ENCODE measurements at regions not wholly inside any gene's neighbourhood (a gene's known extent, or its start where the extent isn't known, plus 50 kb on each side); places are given as distances from the start of the nearest gene placed in this dataset.

DNA sequence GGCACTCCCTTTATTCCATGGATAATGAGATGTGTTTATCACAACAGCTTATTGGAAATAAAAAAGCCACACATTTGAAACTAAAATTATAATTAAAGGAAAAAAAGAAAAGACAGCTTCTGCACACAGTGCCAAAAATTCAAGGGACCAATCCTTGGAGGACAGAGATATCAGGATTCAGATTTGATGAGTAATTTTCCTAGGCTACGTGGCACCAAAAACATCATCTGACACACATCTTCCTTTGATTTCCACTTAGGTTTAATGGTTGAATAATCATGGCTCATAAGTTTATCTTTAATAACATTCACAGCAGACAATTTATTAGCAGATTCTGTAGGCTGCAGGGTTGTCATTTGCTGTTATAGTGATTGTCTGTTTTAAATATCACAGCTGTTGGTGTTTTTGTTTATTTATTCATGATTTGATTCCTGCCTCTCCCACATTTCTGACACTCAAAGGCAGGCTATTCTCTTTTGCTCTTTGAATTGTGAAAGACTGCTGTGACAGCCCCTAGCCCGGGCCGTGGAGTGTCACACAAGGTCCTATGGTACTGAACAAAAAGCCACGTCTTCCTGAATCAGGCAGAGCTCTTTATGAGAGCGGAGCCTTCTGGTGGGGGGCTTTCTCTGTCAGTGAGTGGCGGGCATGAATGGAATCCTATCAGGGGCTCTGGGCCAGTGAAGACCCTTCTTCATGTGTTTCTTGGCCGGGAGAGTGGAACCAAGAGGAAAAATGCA is 708.5 kb downstream of the SQOR start:
- H3K9me3 ChIP-seq (ENCODE audit: control insufficient read depth, insufficient read depth, low read depth, low read length) = no peaks in the 10 kb centered on the region
- H3K4me3 ChIP-seq (ENCODE audit: low read depth, low read length) = no peak overlapping the region
- H3K27me3 ChIP-seq (ENCODE audit: control insufficient read depth, insufficient read depth, low read length) = no peaks in the 10 kb centered on the region
- H3K9ac ChIP-seq (ENCODE audit: low read length) = no peak overlapping the region
- no peaks in the 10 kb centered on the region for H3K36me3 ChIP-seq (ENCODE audit: control insufficient read depth, insufficient read depth, low read length)
- H3K27ac ChIP-seq (ENCODE audit: low read depth, low read length) = no peak overlapping the region
- peaks cover 19% of the 10 kb centered on the region for H3K4me1 ChIP-seq (ENCODE audit: control insufficient read depth, insufficient read depth, low read length)

DNA sequence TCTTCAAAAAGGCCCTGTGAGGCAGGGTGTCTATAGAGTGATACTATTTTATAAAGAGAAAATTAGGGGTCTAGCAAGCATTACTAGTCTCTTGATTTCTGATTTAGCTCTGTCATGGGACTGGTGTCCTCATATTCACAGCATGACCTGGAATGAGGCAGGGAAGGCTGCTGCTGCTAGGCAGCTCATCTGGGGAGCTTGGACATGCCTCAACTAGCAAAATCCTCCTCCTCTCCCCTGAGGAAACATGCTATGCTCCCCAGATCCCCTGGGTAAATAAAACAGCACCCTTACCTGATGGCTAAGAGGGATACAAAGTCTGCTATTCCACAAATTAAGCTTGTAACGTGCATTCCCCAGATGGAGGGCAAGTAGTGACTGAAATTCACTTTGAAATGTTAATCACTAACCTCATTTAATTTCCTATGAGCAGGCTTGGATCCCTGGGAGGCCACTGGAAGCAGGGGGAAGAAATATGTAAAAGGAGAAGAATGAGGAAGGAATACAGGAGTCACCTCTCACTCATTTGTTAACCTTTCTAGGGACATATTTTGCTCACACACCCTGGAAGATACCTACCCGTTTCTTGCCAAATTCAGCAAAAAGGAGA is 709.4 kb downstream of the SQOR start:
- Histone ChIP-seq H3K9me3 (ENCODE audit: control insufficient read depth, insufficient read depth, low read depth, low read length) (no peaks in the 10 kb centered on the region), H3K4me1 (ENCODE audit: control insufficient read depth, insufficient read depth, low read length) (peaks cover 19% of the 10 kb centered on the region), H3K9ac (ENCODE audit: low read length) (no peak overlapping the region), H3K27me3 (ENCODE audit: control insufficient read depth, insufficient read depth, low read length) (no peaks in the 10 kb centered on the region), H3K36me3 (ENCODE audit: control insufficient read depth, insufficient read depth, low read length) (no peaks in the 10 kb centered on the region), H3K27ac (ENCODE audit: low read depth, low read length) (no peak overlapping the region), H3K4me3 (ENCODE audit: low read depth, low read length) (no peak overlapping the region)

DNA sequence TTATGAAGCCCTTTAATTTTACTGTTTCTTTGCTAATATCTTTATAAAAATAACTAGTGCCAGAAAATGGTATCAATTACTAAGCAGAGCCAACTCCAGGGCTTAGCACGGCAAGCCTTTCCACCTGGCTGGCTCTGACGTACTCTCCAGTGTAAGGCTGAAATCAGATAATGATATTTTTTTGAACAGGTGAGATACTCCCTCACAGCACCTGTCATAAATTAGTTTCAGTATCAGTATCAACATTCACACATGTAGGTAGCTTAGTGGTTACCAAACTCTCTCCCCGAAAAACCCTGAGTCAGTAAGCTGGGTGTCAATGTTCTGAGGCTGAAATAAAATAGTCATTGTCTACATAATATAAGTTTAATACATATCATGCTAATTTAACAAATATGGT is 710.1 kb downstream of the SQOR start:
- no peak overlapping the region for H3K9ac ChIP-seq (ENCODE audit: low read length)
- no peaks in the 10 kb centered on the region for H3K36me3 ChIP-seq (ENCODE audit: control insufficient read depth, insufficient read depth, low read length)
- H3K4me3 ChIP-seq (ENCODE audit: low read depth, low read length) = no peak overlapping the region
- no peaks in the 10 kb centered on the region for H3K9me3 ChIP-seq (ENCODE audit: control insufficient read depth, insufficient read depth, low read depth, low read length)
- no peak overlapping the region for H3K27ac ChIP-seq (ENCODE audit: low read depth, low read length)
- H3K27me3 ChIP-seq (ENCODE audit: control insufficient read depth, insufficient read depth, low read length) = no peaks in the 10 kb centered on the region
- peaks cover 19% of the 10 kb centered on the region for H3K4me1 ChIP-seq (ENCODE audit: control insufficient read depth, insufficient read depth, low read length)

GRCh38 chr15:46354443-46354842 is 719.6 kb downstream of the SQOR start:
- Histone ChIP-seq H3K9me3 (ENCODE audit: control insufficient read depth, insufficient read depth, low read depth, low read length) (no peaks in the 10 kb centered on the region), H3K36me3 (ENCODE audit: control insufficient read depth, insufficient read depth, low read length) (no peaks in the 10 kb centered on the region), H3K27me3 (ENCODE audit: control insufficient read depth, insufficient read depth, low read length) (no peaks in the 10 kb centered on the region), H3K4me1 (ENCODE audit: control insufficient read depth, insufficient read depth, low read length) (no peaks in the 10 kb centered on the region), H3K27ac (ENCODE audit: low read depth, low read length) (no peak overlapping the region), H3K4me3 (ENCODE audit: low read depth, low read length) (no peak overlapping the region), H3K9ac (ENCODE audit: low read length) (no peak overlapping the region)

- no peaks in the 10 kb centered on the region for H3K27me3 ChIP-seq (ENCODE audit: control insufficient read depth, insufficient read depth, low read length)
- H3K4me3 ChIP-seq (ENCODE audit: low read depth, low read length) = no peak overlapping the region
- no peaks in the 10 kb centered on the region for H3K36me3 ChIP-seq (ENCODE audit: control insufficient read depth, insufficient read depth, low read length)
- 0 out of 2 replicates have a peak, but pooled peaks cover 2% of the 10 kb centered on the region for H3K9me3 ChIP-seq (ENCODE audit: control insufficient read depth, insufficient read depth, low read depth, low read length)
- no peak overlapping the region for H3K9ac ChIP-seq (ENCODE audit: low read length)
- H3K4me1 ChIP-seq (ENCODE audit: control insufficient read depth, insufficient read depth, low read length) = no peaks in the 10 kb centered on the region
- H3K27ac ChIP-seq (ENCODE audit: low read depth, low read length) = no peak overlapping the region
Observed at GRCh38 chr15:46365572-46365971, 730.7 kb downstream of the SQOR start.

- no peaks in the 10 kb centered on the region for H3K27me3 ChIP-seq (ENCODE audit: control insufficient read depth, insufficient read depth, low read length)
- no peak overlapping the region for H3K9ac ChIP-seq (ENCODE audit: low read length)
- H3K4me1 ChIP-seq (ENCODE audit: control insufficient read depth, insufficient read depth, low read length) = no peaks in the 10 kb centered on the region
- no peak overlapping the region for H3K4me3 ChIP-seq (ENCODE audit: low read depth, low read length)
- no peaks in the 10 kb centered on the region for H3K36me3 ChIP-seq (ENCODE audit: control insufficient read depth, insufficient read depth, low read length)
- H3K27ac ChIP-seq (ENCODE audit: low read depth, low read length) = no peak overlapping the region
- H3K9me3 ChIP-seq (ENCODE audit: control insufficient read depth, insufficient read depth, low read depth, low read length) = peaks cover 5% of the 10 kb centered on the region; the same call in 1 of the 2 replicates
Observed at GRCh38 chr15:46366360-46367007, 731.7 kb downstream of the SQOR start.

DNA sequence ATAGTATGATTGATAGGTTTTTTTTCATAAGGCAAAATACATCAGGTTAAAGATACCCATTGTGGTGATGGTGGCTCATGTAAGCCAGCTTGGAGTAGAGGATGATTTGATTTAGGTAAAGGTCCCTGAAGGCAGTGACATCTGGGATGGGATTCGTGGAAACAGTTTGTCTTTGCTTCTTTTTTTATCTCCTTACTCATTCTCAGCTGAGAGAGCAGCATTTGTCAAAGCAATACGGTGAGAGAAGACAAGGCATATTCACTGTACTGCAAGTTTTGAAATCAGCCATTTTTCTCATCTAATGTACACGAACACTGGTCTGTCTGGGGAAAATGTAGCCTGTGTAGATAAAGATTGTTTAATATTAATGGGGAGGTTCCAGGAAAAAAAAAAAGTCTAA is 749.1 kb downstream of the SQOR start:
- H3K9ac ChIP-seq (ENCODE audit: low read length) = no peak overlapping the region

DNA sequence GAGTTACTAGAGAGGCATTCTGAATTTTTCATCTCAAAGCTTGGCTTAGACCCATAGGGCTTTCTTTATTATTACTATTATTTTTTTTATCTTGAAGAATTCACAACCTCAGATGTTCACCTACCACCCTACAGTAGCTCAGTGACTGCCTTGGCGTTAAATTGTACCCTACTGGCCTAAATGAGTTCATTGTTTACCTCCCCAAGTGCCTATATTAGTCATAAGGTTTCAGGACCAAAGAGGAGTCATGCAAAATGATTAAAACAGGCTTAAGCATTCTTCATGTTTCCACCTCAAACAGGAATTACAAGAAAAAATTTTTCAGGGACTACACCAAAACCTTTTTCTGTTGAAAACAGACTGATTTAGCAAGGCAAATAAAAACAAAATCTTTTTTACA is 751.5 kb downstream of the SQOR start:
- Histone ChIP-seq H3K4me1 (ENCODE audit: control insufficient read depth, insufficient read depth, low read length) (no peaks in the 10 kb centered on the region), H3K9me3 (ENCODE audit: control insufficient read depth, insufficient read depth, low read depth, low read length) (no peaks in the 10 kb centered on the region), H3K4me3 (ENCODE audit: low read depth, low read length) (no peak overlapping the region), H3K36me3 (ENCODE audit: control insufficient read depth, insufficient read depth, low read length) (no peaks in the 10 kb centered on the region), H3K9ac (ENCODE audit: low read length) (no peak overlapping the region), H3K27me3 (ENCODE audit: control insufficient read depth, insufficient read depth, low read length) (no peaks in the 10 kb centered on the region), H3K27ac (ENCODE audit: low read depth, low read length) (no peak overlapping the region)

More for the DNA sequence above, 749.1 kb downstream of the SQOR start:
- H3K27ac ChIP-seq (ENCODE audit: low read depth, low read length) = no peak overlapping the region
- H3K36me3 ChIP-seq (ENCODE audit: control insufficient read depth, insufficient read depth, low read length) = no peaks in the 10 kb centered on the region
- no peaks in the 10 kb centered on the region for H3K9me3 ChIP-seq (ENCODE audit: control insufficient read depth, insufficient read depth, low read depth, low read length)
- no peak overlapping the region for H3K4me3 ChIP-seq (ENCODE audit: low read depth, low read length)
- H3K4me1 ChIP-seq (ENCODE audit: control insufficient read depth, insufficient read depth, low read length) = no peaks in the 10 kb centered on the region
- no peaks in the 10 kb centered on the region for H3K27me3 ChIP-seq (ENCODE audit: control insufficient read depth, insufficient read depth, low read length)

- Histone ChIP-seq H3K9ac (ENCODE audit: low read length) (no peak overlapping the region), H3K4me1 (ENCODE audit: control insufficient read depth, insufficient read depth, low read length) (0 out of 2 replicates have a peak, but pooled peaks cover 5% of the 10 kb centered on the region), H3K36me3 (ENCODE audit: control insufficient read depth, insufficient read depth, low read length) (no peaks in the 10 kb centered on the region), H3K4me3 (ENCODE audit: low read depth, low read length) (no peak overlapping the region), H3K27ac (ENCODE audit: low read depth, low read length) (no peak overlapping the region), H3K27me3 (ENCODE audit: control insufficient read depth, insufficient read depth, low read length) (no peaks in the 10 kb centered on the region), H3K9me3 (ENCODE audit: control insufficient read depth, insufficient read depth, low read depth, low read length) (no peaks in the 10 kb centered on the region)
Observed at GRCh38 chr15:46389739-46390138, 754.9 kb downstream of the SQOR start.

DNA sequence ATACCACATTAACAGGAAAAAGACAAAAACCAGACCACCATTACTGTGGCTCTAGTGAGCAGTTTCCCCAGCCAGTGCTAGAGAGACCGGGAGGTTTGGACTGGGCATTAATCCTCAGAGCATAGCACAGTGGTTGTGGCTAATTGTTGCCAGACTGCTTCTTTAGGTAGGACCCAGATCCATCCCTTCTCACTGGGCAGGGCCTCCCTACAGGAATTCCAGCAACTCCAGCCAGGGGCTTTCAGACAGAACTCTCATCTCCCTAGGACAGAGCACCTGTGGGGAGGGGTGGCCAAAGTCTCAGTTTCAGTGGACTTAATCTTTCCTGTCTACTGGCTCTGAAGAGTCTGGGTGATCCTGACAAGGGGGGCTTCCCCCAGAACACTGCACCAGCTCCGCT is 759.6 kb downstream of the SQOR start:
- no peak overlapping the region for H3K27ac ChIP-seq (ENCODE audit: low read depth, low read length)
- no peak overlapping the region for H3K9ac ChIP-seq (ENCODE audit: low read length)
- H3K27me3 ChIP-seq (ENCODE audit: control insufficient read depth, insufficient read depth, low read length) = no peaks in the 10 kb centered on the region
- H3K4me1 ChIP-seq (ENCODE audit: control insufficient read depth, insufficient read depth, low read length) = 0 out of 2 replicates have a peak, but pooled peaks cover 6% of the 10 kb centered on the region
- H3K36me3 ChIP-seq (ENCODE audit: control insufficient read depth, insufficient read depth, low read length) = no peaks in the 10 kb centered on the region
- peaks cover 4% of the 10 kb centered on the region; the same call in 1 of the 2 replicates for H3K9me3 ChIP-seq (ENCODE audit: control insufficient read depth, insufficient read depth, low read depth, low read length)
- H3K4me3 ChIP-seq (ENCODE audit: low read depth, low read length) = no peak overlapping the region

DNA sequence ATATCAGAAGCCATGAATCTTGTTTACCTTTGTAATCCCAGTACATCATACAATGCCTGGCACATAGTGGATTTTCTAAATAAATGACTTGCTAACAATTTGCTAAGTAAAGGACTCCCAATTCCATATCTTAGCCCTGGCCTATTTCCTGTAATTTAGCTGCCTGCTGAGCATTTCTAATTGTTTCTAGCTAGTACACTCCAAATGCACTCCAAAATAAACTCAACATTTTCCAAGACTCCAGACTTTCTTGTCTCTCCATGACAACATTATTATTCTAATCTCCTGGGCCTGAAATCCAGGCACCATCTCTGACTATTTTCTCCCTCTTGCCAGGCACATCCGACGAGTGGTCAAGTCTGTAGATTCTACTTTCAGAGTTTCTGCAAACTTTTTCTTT is 773.5 kb downstream of the SQOR start:
- no peak overlapping the region for H3K27ac ChIP-seq (ENCODE audit: low read depth, low read length)
- H3K36me3 ChIP-seq (ENCODE audit: control insufficient read depth, insufficient read depth, low read length) = no peaks in the 10 kb centered on the region
- H3K27me3 ChIP-seq (ENCODE audit: control insufficient read depth, insufficient read depth, low read length) = no peaks in the 10 kb centered on the region
- H3K9me3 ChIP-seq (ENCODE audit: control insufficient read depth, insufficient read depth, low read depth, low read length) = no peaks in the 10 kb centered on the region
- H3K4me1 ChIP-seq (ENCODE audit: control insufficient read depth, insufficient read depth, low read length) = peaks cover 9% of the 10 kb centered on the region; the same call in 1 of the 2 replicates
- no peak overlapping the region for H3K9ac ChIP-seq (ENCODE audit: low read length)
- H3K4me3 ChIP-seq (ENCODE audit: low read depth, low read length) = no peak overlapping the region

Measured in HUES6 (cell line).